Body of pancreas (tissue), 4 donors: ENCODE measurements at regions not wholly inside any gene's neighbourhood (a gene's known extent, or its start where the extent isn't known, plus 50 kb on each side); places are given as distances from the start of the nearest gene placed in this dataset.

ENCODE experiments used
- ATAC-seq: fragments of 150-250 bp; one replicate; pipeline ENCODE4 v1.9.1; 2016
- DNase-seq, 4 donors: peaks; one replicate each; pipeline ENCODE4 v3.0.0-alpha.2; 2019
- H3K27ac ChIP-seq, 4 donors: fragments of 200-600 bp; sonication (generic); 1 replicate in 3 of 4; 2 replicates in 1 of 4; pipeline versions ENCODE4 v1.5.1 to v1.6.1; 2016 to 2019; ENCODE audit warnings: mild to moderate bottlenecking in 1 of 4, mixed read lengths in 1 of 4, moderate library complexity in 1 of 4
- H3K27me3 ChIP-seq, 2 donors: fragments of 200-600 bp; sonication (generic); one replicate each; pipeline ENCODE4 v1.6.0; 2016; ENCODE audit warnings: mild to moderate bottlenecking in 1 of 2
- H3K36me3 ChIP-seq, 2 donors: fragments of 200-600 bp; sonication (generic); replicated peaks in 1 of 2; 2 replicates each; pipeline ENCODE4 v1.5.1; 2016; ENCODE audit warnings: low read depth in 2 of 2; ENCODE audit not compliant: insufficient read depth in 1 of 2
- H3K4me1 ChIP-seq: fragments of 200-600 bp; sonication (generic); one replicate; pipeline ENCODE4 v1.6.0; 2016
- H3K4me3 ChIP-seq, 2 donors: fragments of 200-600 bp; sonication (generic); 1 replicate in 1 of 2; 2 replicates in 1 of 2; pipeline ENCODE4 v1.5.1; 2016 to 2019
- H3K9me3 ChIP-seq, 3 donors: fragments of 200-600 bp; sonication (generic); 1 replicate in 2 of 3; 2 replicates in 1 of 3; pipeline ENCODE4 v1.5.1; 2016
- POLR2A ChIP-seq, 3 donors: fragments of 450-650 bp; IDR thresholded peaks; one replicate each; pipeline ENCODE4 v1.6.1; 2016; ENCODE audit warnings: antibody characterized with exemption in 3 of 3, mild to moderate bottlenecking in 2 of 3
- WGBS, 2 donors: methylation state at CpG; one replicate each; pipeline ENCODE4 v1.1.5; 2017; 5-methylcytosine and 5-hydroxymethylcytosine counted together
- intact Hi-C: fragments of 100-400 bp; cut with DNase I; formaldehyde crosslinking; loops from one replicate; pipeline ENCODE4 v1.15.1; 2023
- TF ChIP-seq, protein P1 (sequence below), 7 experiments: fragments of 450-650 bp in 4 of 7; fragments of 200-600 bp in 3 of 7; sonication (generic) in 3 of 7; IDR thresholded peaks; one replicate each; pipeline ENCODE4 v1.5.1; 2016 to 2019; ENCODE audit warnings: antibody characterized with exemption in 7 of 7

DNA sequence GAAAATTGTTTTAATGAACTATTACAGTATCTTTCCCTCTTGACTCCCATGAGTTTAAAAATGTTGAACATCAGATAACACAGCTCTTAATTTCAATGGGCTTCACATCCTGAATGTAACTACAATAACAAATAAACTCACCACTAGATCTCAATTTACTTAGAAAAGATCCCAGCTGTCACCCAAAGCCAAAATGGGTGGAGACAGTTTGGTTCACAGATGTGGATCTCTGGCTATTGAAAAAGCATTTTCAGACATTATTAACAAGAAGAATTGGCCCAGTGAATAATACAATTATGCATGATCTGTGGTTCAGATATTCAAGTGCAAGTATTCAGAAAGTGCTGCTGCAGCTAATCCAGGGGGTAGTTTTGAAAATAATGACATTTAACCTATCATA, 184.7 kb upstream of the RALGAPA2 start:
- no peak for ATAC-seq
- DNase-seq, result no peak
- H3K36me3 ChIP-seq, result no peaks in the 10 kb centered on the region
- intact Hi-C loops, result no loop called here
- no peaks in the 10 kb centered on the region for H3K4me1 ChIP-seq
- no peaks in the 10 kb centered on the region for H3K9me3 ChIP-seq
- H3K27me3 ChIP-seq, result no peaks in the 10 kb centered on the region
- no peak for TF ChIP-seq POLR2A (IDR thresholded peaks at IDR 0.05)
- TF ChIP-seq, protein P1, sequence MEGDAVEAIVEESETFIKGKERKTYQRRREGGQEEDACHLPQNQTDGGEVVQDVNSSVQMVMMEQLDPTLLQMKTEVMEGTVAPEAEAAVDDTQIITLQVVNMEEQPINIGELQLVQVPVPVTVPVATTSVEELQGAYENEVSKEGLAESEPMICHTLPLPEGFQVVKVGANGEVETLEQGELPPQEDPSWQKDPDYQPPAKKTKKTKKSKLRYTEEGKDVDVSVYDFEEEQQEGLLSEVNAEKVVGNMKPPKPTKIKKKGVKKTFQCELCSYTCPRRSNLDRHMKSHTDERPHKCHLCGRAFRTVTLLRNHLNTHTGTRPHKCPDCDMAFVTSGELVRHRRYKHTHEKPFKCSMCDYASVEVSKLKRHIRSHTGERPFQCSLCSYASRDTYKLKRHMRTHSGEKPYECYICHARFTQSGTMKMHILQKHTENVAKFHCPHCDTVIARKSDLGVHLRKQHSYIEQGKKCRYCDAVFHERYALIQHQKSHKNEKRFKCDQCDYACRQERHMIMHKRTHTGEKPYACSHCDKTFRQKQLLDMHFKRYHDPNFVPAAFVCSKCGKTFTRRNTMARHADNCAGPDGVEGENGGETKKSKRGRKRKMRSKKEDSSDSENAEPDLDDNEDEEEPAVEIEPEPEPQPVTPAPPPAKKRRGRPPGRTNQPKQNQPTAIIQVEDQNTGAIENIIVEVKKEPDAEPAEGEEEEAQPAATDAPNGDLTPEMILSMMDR (IDR thresholded peaks at IDR 0.05), result no peak
- H3K4me3 ChIP-seq, result no peak overlapping the region
- no peak overlapping the region for H3K27ac ChIP-seq

DNA sequence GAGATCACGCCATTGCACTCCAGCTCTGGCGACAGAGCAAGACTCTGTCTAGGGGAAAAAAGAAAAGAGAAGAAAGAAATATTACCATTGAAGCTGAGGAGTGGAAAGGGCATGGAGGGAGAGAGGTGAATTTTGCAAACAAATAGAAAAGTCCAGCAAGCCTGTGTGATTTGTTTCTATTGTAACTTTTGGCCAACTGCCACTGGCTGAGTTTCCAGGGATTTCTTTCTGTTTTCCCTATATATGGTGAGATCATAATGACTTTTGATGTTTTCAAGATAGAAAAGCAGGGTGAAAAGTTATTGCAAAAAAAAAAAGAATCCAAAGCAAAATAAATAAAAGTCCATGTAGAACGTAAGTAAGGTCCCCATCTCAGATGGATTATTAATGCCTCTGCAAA, 184.2 kb upstream of the RALGAPA2 start:
- DNase-seq, result no peak
- TF ChIP-seq POLR2A (IDR thresholded peaks at IDR 0.05), result no peak
- TF ChIP-seq, protein P1 (IDR thresholded peaks at IDR 0.05), result no peak
- H3K4me3 ChIP-seq, result no peak overlapping the region
- H3K27me3 ChIP-seq, result no peaks in the 10 kb centered on the region
- 68 to 79% methylated on average over 3 of the region's 3 CpGs for WGBS, 2 donors
- no peaks in the 10 kb centered on the region for H3K36me3 ChIP-seq
- H3K4me1 ChIP-seq, result no peaks in the 10 kb centered on the region
- intact Hi-C loops, result no loop called here
- no peaks in the 10 kb centered on the region for H3K9me3 ChIP-seq
- no peak overlapping the region for H3K27ac ChIP-seq
- no peak for ATAC-seq

DNA sequence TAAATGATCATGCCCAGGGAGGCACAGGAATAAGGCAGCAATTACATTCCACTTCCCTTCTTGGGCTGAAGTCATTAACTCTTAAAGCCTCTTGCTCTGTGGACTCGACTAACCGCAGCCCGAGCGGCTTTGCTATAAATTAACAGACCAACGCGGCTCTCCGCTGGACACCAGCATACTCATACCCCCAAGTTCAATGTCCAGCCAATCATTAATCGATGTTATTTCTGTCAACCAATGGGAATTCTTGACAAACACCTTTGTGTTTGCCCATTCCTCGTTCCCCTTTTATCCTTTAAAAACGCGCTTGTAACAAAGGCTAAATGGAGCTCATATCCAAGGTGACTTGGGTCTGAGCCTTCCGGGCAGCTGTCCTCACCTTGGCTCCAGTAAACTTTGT, 183.1 kb upstream of the RALGAPA2 start:
- WGBS, 2 donors, result 39 to 41% methylated on average over 12 of the region's 12 CpGs
- TF ChIP-seq POLR2A (IDR thresholded peaks at IDR 0.05), result no peak
- TF ChIP-seq, protein P1 (IDR thresholded peaks at IDR 0.05), result no peak
- H3K27ac ChIP-seq, result no peak overlapping the region
- DNase-seq, result no peak
- no peak overlapping the region for H3K4me3 ChIP-seq
- H3K9me3 ChIP-seq, result no peaks in the 10 kb centered on the region
- no peak for ATAC-seq
- no peaks in the 10 kb centered on the region for H3K27me3 ChIP-seq
- H3K36me3 ChIP-seq, result no peaks in the 10 kb centered on the region
- no peaks in the 10 kb centered on the region for H3K4me1 ChIP-seq
- intact Hi-C loops, result no loop called here

DNA sequence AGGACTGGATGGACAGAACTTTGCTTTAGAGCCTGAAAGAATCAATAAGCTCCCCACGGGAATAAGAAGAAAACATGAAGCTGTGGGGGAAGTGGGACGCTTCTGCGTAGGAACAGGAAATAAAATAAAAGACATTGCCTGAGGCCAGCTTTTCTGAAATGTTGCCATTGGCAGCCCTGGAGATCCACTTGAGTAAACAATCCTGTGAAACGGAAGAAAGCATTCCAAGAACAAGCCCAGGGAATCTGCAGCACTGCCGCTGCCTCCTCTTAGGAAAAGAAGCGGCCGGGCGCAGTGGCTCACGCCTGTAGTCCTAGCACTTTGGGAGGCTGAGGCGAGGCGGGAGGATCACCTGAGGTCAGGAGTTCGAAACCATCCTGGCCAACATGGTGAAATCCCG, 182.3 kb upstream of the RALGAPA2 start:
- no peak for ATAC-seq
- no peak overlapping the region for H3K4me3 ChIP-seq
- intact Hi-C loops, result no loop called here
- no peaks in the 10 kb centered on the region for H3K36me3 ChIP-seq
- H3K27ac ChIP-seq, result no peak overlapping the region
- no peaks in the 10 kb centered on the region for H3K27me3 ChIP-seq
- no peaks in the 10 kb centered on the region for H3K4me1 ChIP-seq
- 61 to 70% methylated on average over 10 to 13 of the region's 13 CpGs for WGBS, 2 donors
- H3K9me3 ChIP-seq, result no peaks in the 10 kb centered on the region
- DNase-seq, result peak in 1 of 4 donors; percentile 4
- no peak for TF ChIP-seq POLR2A (IDR thresholded peaks at IDR 0.05)
- TF ChIP-seq, protein P1 (IDR thresholded peaks at IDR 0.05), result no peak

DNA sequence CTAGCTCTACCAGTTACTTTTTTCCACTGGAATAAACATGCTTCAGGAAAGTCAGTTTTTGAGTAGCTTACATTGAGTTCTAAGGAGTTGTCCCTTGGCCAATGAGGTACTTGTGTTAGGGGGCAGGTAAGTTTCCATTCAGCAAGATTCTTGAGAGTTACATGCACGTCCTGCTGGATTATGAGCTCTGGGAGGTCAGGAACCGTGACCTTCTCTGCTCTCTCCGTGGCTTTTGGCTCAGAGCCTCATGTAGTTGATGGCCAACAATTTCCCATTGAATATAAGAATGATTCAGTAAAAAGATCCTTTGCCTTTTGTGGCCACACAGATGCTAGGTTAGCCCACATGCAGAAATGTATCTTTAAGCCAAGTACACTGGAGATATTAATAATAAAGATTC, 181.8 kb upstream of the RALGAPA2 start:
- no peak overlapping the region for H3K27ac ChIP-seq
- ATAC-seq (no peak), DNase-seq (no peak)
- H3K36me3 ChIP-seq, result no peaks in the 10 kb centered on the region
- intact Hi-C loops, result no loop called here
- no peaks in the 10 kb centered on the region for H3K9me3 ChIP-seq
- no peaks in the 10 kb centered on the region for H3K4me1 ChIP-seq
- no peak for TF ChIP-seq POLR2A (IDR thresholded peaks at IDR 0.05)
- TF ChIP-seq, protein P1 (IDR thresholded peaks at IDR 0.05), result no peak
- H3K4me3 ChIP-seq, result no peak overlapping the region
- H3K27me3 ChIP-seq, result no peaks in the 10 kb centered on the region
- WGBS, 2 donors, result 15 to 27% methylated on average over 3 of the region's 3 CpGs
